OCI-LY1 (cell line): ENCODE measurements at regions not wholly inside any gene's neighbourhood (a gene's known extent, or its start where the extent isn't known, plus 50 kb on each side); places are given as distances from the start of the nearest gene placed in this dataset.

Source experiments
- EZH2 ChIP-seq: fragments of 200-600 bp; sonication (generic), shearing (Covaris generic); IDR thresholded peaks from 2 replicates; pipeline ENCODE4 v1.8.0; 2017; ENCODE audit warnings: borderline replicate concordance, mixed run types, mild to moderate bottlenecking, antibody characterized with exemption, low read length, moderate library complexity, mixed read lengths
- TF ChIP-seq, protein P1 (sequence below): fragments of 200-600 bp; sonication (generic), shearing (Covaris generic); IDR thresholded peaks from 2 replicates; pipeline ENCODE4 v1.5.1; 2017; ENCODE audit warnings: mild to moderate bottlenecking, antibody characterized with exemption, low read length, moderate library complexity, mixed read lengths

DNA sequence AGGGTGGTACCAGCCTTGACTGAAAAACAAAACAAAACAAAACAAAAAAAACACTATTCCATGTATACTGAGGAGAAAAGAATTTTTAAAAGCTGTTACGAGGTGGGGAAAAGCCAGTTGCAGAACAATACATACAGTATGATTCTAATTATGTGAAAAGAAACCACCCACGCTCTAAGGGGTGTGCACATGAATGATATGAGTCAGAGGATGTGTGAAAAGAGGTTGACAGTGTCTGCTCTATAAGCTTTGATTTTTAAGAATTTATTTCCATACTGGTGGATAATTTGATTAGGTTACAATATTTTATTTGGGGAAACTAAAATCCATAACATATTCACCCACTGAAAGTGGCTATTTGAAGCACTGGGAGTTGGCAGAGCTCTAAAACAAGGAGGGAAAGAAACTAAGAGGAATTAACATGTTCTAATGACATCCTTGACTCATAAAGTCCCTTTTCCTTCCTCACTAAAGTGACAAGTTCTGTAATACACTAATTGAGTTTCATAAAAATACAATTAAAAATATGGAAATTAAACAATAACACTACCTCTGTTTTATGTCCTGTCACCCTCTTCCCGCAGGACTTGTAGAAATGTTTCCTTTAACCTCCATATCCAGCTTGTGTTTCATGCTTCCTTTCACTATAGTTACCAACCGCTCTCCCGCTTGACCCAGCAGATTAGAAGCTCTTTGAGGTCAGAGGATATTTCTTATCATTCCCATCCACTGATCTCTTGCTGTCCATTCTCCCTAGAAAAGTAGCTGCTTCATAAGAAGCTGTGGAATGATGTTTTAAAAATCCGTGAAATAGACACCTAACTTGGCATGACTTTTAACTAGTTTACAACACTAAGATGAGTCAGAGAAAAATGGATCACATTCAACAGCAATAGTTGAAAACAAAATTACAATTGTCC is 118.6 kb upstream of the CCDC28A start:
- TF ChIP-seq, protein P1, sequence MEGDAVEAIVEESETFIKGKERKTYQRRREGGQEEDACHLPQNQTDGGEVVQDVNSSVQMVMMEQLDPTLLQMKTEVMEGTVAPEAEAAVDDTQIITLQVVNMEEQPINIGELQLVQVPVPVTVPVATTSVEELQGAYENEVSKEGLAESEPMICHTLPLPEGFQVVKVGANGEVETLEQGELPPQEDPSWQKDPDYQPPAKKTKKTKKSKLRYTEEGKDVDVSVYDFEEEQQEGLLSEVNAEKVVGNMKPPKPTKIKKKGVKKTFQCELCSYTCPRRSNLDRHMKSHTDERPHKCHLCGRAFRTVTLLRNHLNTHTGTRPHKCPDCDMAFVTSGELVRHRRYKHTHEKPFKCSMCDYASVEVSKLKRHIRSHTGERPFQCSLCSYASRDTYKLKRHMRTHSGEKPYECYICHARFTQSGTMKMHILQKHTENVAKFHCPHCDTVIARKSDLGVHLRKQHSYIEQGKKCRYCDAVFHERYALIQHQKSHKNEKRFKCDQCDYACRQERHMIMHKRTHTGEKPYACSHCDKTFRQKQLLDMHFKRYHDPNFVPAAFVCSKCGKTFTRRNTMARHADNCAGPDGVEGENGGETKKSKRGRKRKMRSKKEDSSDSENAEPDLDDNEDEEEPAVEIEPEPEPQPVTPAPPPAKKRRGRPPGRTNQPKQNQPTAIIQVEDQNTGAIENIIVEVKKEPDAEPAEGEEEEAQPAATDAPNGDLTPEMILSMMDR = no peak
- no peak for TF ChIP-seq EZH2
